Liver (tissue), 3 donors: ENCODE measurements at regions not wholly inside any gene's neighbourhood (a gene's known extent, or its start where the extent isn't known, plus 50 kb on each side); places are given as distances from the start of the nearest gene placed in this dataset.
"Not testable (repeated sequence)": the region's sequence is repeated elsewhere in the genome, so short reads cannot be mapped to it uniquely, and the experiment has no call there.

Experiments
- CTCF ChIP-seq: fragments of 150-350 bp; IDR thresholded peaks from 2 replicates; pipeline ENCODE4 v1.5.1; 2017; ENCODE audit warnings: improper control_type of control experiment, low read depth, low read length; ENCODE audit not compliant: missing input control
- EGR1 ChIP-seq, 2 donors: IDR thresholded peaks; 2 replicates each; pipeline ENCODE4 v1.6.1; 2016 to 2018; ENCODE audit warnings: antibody characterized with exemption in 2 of 2, low read depth in 2 of 2
- REST ChIP-seq: IDR thresholded peaks from 2 replicates; pipeline ENCODE4 v1.6.1; 2016; ENCODE audit warnings: antibody characterized with exemption, mild to moderate bottlenecking
- YY1 ChIP-seq: IDR thresholded peaks from 2 replicates; pipeline ENCODE4 v1.6.1; 2016; ENCODE audit warnings: antibody characterized with exemption, mild to moderate bottlenecking
- donor health status: healthy.
- donor health status: healthy.

DNA sequence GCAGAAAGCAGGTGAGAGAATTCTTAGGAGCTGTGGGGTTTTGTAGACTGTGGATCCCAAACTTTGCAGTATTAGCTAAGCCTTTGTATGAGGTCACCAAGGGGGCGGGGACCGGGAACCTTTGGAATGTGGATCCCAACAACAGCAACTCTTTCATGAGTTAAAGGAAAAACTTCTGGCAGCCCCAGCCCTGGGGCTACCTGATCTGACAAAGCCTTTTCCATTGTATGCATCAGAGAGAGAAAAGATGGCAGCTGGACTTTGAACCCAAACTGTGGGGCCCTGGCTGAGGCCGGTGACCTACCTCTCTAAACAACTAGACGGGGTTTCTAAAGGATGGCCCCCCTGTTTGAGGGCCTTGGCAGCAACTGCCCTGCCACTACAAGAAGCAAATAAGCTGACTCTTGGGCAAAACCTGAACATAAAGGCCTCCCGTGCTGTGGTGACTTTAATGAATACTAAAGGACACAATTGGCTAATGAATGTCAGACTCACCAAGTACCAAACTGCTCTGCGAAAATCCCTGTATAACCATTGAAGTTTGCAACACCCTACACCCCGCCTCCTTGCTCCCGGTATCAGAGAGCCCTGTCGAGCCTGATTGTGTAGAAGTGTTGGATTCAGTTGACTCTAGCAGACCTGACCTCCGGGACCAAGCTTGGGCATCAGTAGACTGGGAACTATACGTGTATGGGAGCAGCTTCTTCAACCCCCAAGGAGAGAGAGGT is 146.9 kb upstream of the OSBPL11 start:
- TF ChIP-seq EGR1 (IDR thresholded peaks at IDR 0.05; ENCODE audit: low read depth in 2 of 2); CTCF; REST; YY1: not testable (repeated sequence)
